ENCODE measurements at regions not wholly inside any gene's neighbourhood (a gene's known extent, or its start where the extent isn't known, plus 50 kb on each side); places are given as distances from the start of the nearest gene placed in this dataset.

DNA sequence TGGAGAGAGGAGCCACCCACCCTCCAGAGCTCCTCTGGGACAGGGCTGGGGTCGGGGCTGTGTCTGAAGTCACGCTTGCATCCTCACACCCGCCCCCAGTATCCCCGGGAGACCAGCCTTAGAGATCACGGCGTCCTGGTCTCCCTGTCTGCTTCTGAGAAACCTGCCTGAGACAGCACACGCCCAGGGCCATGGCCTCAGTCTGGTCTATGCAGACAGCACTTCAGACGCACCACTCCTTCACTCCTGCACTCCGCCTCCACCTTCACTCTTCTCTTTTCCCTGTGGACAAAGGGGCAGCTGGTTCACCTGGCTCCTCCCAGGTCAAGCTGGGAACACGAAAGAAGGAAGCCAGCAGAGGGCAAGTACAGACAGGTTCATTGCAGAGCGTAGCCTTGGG is 248.0 kb upstream of the GSE1 start:
- no peak for TF ChIP-seq POLR2A (IDR thresholded peaks at IDR 0.05)
- TF ChIP-seq, protein P1, sequence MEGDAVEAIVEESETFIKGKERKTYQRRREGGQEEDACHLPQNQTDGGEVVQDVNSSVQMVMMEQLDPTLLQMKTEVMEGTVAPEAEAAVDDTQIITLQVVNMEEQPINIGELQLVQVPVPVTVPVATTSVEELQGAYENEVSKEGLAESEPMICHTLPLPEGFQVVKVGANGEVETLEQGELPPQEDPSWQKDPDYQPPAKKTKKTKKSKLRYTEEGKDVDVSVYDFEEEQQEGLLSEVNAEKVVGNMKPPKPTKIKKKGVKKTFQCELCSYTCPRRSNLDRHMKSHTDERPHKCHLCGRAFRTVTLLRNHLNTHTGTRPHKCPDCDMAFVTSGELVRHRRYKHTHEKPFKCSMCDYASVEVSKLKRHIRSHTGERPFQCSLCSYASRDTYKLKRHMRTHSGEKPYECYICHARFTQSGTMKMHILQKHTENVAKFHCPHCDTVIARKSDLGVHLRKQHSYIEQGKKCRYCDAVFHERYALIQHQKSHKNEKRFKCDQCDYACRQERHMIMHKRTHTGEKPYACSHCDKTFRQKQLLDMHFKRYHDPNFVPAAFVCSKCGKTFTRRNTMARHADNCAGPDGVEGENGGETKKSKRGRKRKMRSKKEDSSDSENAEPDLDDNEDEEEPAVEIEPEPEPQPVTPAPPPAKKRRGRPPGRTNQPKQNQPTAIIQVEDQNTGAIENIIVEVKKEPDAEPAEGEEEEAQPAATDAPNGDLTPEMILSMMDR (IDR thresholded peaks at IDR 0.05), result no peak

All from body of pancreas (tissue), 4 donors.